ENCODE measurements at regions not wholly inside any gene's neighbourhood (a gene's known extent, or its start where the extent isn't known, plus 50 kb on each side); places are given as distances from the start of the nearest gene placed in this dataset.

- H3K9me3 ChIP-seq (ENCODE audit: control insufficient read depth in 1 of 2, low read length in 2 of 2), result no peaks in the 10 kb centered on the region
- Mint-ChIP-seq H3K4me1 (peaks cover 3 to 9% (median 4%) of the 10 kb centered on the region in 4 donors), H3K36me3 (no peaks in the 10 kb centered on the region), H3K27ac (no peak overlapping the region), H3K9me3 (peaks cover 0 to 2% (median 0%) of the 10 kb centered on the region in 8 donors), H3K27me3 (peaks cover 10 to 15% of the 10 kb centered on the region in 2 donors), H3K4me3 (no peak overlapping the region)
- H3K36me3 ChIP-seq (ENCODE audit: insufficient read depth, low read length), result no peaks in the 10 kb centered on the region
- no peak overlapping the region for H3K4me3 ChIP-seq (ENCODE audit: low read length in 2 of 2)
- intact Hi-C loops (cut with micrococcal nuclease), result loop anchor here (1.0 to 10.0 kb wide), 4 partner anchors 136 to 1948 kb away; no protein-coding TSS in a partner anchor
- H3K27me3 ChIP-seq (ENCODE audit: insufficient read depth, low read length), result no peaks in the 10 kb centered on the region
- H3K27ac ChIP-seq (ENCODE audit: low read depth, low read length), result no peak overlapping the region
- ChIA-PET CTCF (ENCODE audit: partially characterized antibody) (interaction anchor here (0.7 to 4.5 kb wide), 28 partner anchors 8 to 912 kb away, joined by 3 to 37 read pairs (median 4); no protein-coding TSS in a partner anchor), POLR2A (ENCODE audit: partially characterized antibody) (interaction anchor here (1.2 kb wide), 1 partner anchor 163 kb away, joined by 3 read pairs; the partner anchor contains the start of gene SREK1)
- no peaks in the 10 kb centered on the region for H3K4me1 ChIP-seq (ENCODE audit: insufficient read depth, low read length)
- no peak for DNase-seq
Measured at GRCh38 chr5:66306844-66307315, 162.8 kb downstream of the SREK1 start.

DNA sequence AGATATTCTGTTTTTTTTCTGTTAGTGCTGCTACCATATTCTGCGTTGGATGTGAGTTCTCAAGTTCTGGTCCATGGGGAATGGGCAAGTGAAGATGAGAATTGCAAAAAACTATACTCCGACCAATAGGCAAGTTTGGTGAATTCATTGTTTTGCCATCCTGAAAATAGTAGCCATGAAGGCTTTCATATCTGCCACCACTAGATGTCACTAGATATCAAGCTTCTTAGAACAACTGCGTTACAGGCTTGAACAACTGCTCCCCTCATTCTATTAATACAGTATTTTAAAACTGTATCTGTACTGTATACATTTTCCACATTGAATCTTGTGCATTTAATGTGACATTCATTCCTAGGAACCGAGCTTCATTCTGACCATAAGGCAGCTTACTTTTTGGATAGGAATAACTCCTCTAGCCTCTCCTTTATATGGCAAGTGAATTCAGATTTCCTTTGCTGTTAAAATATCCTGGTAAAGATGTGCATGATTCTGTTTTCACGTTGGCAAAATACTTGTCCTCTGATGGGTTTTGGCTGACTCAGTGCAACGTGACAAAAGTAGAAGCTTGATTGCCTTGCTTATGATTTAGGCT lies 163.6 kb downstream of the SREK1 start:
- CTCF ChIA-PET (ENCODE audit: partially characterized antibody), result interaction anchor here (0.6 to 4.5 kb wide), 22 partner anchors 9 to 900 kb away, joined by 3 to 37 read pairs (median 4); no protein-coding TSS in a partner anchor
- no peaks in the 10 kb centered on the region for H3K36me3 ChIP-seq (ENCODE audit: insufficient read depth, low read length)
- no peak overlapping the region for H3K27ac Mint-ChIP-seq
- H3K4me3 Mint-ChIP-seq, result no peak overlapping the region
- H3K4me1 ChIP-seq (ENCODE audit: insufficient read depth, low read length), result no peaks in the 10 kb centered on the region
- no peak overlapping the region for H3K4me3 ChIP-seq (ENCODE audit: low read length in 2 of 2)
- no peaks in the 10 kb centered on the region for H3K9me3 ChIP-seq (ENCODE audit: control insufficient read depth in 1 of 2, low read length in 2 of 2)
- no peaks in the 10 kb centered on the region for H3K27me3 ChIP-seq (ENCODE audit: insufficient read depth, low read length)
- H3K27me3 Mint-ChIP-seq, result peaks cover 6 to 12% of the 10 kb centered on the region in 2 donors
- POLR2A ChIA-PET (ENCODE audit: partially characterized antibody), result no interaction called here
- intact Hi-C loops (cut with micrococcal nuclease), result loop anchor here (1.0 to 10.0 kb wide), 4 partner anchors 137 to 1947 kb away; no protein-coding TSS in a partner anchor
- peaks cover 0 to 3% (median 0%) of the 10 kb centered on the region in 8 donors for H3K9me3 Mint-ChIP-seq
- H3K27ac ChIP-seq (ENCODE audit: low read depth, low read length), result no peak overlapping the region
- peaks cover 3 to 9% (median 4%) of the 10 kb centered on the region in 4 donors for H3K4me1 Mint-ChIP-seq
- H3K36me3 Mint-ChIP-seq, result no peaks in the 10 kb centered on the region
- DNase-seq, result peak in 4 of 5 donors; percentile 38 to 47 (median 41)

DNA sequence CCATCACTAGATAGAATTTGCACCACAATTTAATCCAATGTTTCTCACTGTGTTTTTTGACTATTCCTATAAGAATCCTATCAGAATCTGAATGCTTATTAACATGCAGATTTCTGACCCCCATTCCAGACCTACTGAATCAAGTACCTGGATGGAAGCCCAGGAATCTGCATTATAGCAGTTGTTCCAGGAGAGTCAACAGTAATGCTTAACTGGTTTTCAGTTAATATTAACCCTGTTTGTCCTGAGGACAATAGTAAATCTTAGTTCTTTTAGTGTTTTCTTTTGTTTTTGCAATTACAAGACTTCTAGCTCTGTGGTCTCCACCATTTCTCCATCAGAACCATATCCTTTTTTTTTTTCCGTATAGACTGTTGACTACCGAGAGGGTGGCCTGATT lies 168.2 kb downstream of the SREK1 start:
- Histone ChIP-seq H3K36me3 (ENCODE audit: insufficient read depth, low read length) (no peaks in the 10 kb centered on the region), H3K27me3 (ENCODE audit: insufficient read depth, low read length) (no peaks in the 10 kb centered on the region), H3K27ac (ENCODE audit: low read depth, low read length) (no peak overlapping the region), H3K9me3 (ENCODE audit: control insufficient read depth in 1 of 2, low read length in 2 of 2) (no peaks in the 10 kb centered on the region), H3K4me3 (ENCODE audit: low read length in 2 of 2) (no peak overlapping the region), H3K4me1 (ENCODE audit: insufficient read depth, low read length) (no peaks in the 10 kb centered on the region)
- intact Hi-C loops (cut with micrococcal nuclease), result no loop called here
- Mint-ChIP-seq H3K4me1 (peaks cover 3 to 5% (median 3%) of the 10 kb centered on the region in 4 donors), H3K4me3 (no peak overlapping the region), H3K36me3 (peaks cover 0 to 1% of the 10 kb centered on the region in 2 donors), H3K27ac (no peak overlapping the region), H3K27me3 (peaks cover 4 to 5% of the 10 kb centered on the region in 2 donors), H3K9me3 (peaks cover 10 to 21% (median 18%) of the 10 kb centered on the region in 8 donors)
- DNase-seq, result no peak
- ChIA-PET CTCF (ENCODE audit: partially characterized antibody) (no interaction called here), POLR2A (ENCODE audit: partially characterized antibody) (no interaction called here)

DNA sequence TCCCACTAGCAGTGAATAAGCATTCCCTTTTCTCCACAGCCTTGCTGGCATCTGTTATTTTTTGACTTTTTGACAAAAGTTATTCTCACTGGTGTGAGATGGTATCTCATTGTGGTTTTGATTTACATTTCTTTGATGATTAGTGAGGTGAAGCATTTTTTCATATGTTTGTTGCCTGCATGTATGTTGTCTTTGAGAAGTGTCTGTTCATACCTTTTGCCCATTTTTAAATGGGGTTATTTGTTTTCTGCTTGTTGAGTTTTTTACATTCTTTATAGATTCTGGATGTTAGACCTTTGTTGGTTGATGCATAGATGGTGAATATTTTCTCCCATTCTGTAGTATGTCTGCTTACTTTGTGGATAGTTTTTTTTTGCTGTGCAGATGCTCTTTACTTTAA lies 171.7 kb downstream of the SREK1 start:
- H3K27me3 ChIP-seq (ENCODE audit: insufficient read depth, low read length), result no peaks in the 10 kb centered on the region
- intact Hi-C loops (cut with micrococcal nuclease), result no loop called here
- CTCF ChIA-PET (ENCODE audit: partially characterized antibody), result no interaction called here
- no peak overlapping the region for H3K27ac ChIP-seq (ENCODE audit: low read depth, low read length)
- no peaks in the 10 kb centered on the region for H3K4me1 ChIP-seq (ENCODE audit: insufficient read depth, low read length)
- Mint-ChIP-seq H3K9me3 (peaks cover 10 to 23% (median 18%) of the 10 kb centered on the region in 8 donors), H3K27ac (no peak overlapping the region), H3K4me3 (no peak overlapping the region), H3K27me3 (peaks cover 4 to 23% of the 10 kb centered on the region in 2 donors), H3K4me1 (no peaks in the 10 kb centered on the region), H3K36me3 (peaks cover 0 to 1% of the 10 kb centered on the region in 2 donors)
- DNase-seq, result no peak
- no peak overlapping the region for H3K4me3 ChIP-seq (ENCODE audit: low read length in 2 of 2)
- POLR2A ChIA-PET (ENCODE audit: partially characterized antibody), result no interaction called here
- H3K36me3 ChIP-seq (ENCODE audit: insufficient read depth, low read length), result no peaks in the 10 kb centered on the region
- no peaks in the 10 kb centered on the region for H3K9me3 ChIP-seq (ENCODE audit: control insufficient read depth in 1 of 2, low read length in 2 of 2)

DNA sequence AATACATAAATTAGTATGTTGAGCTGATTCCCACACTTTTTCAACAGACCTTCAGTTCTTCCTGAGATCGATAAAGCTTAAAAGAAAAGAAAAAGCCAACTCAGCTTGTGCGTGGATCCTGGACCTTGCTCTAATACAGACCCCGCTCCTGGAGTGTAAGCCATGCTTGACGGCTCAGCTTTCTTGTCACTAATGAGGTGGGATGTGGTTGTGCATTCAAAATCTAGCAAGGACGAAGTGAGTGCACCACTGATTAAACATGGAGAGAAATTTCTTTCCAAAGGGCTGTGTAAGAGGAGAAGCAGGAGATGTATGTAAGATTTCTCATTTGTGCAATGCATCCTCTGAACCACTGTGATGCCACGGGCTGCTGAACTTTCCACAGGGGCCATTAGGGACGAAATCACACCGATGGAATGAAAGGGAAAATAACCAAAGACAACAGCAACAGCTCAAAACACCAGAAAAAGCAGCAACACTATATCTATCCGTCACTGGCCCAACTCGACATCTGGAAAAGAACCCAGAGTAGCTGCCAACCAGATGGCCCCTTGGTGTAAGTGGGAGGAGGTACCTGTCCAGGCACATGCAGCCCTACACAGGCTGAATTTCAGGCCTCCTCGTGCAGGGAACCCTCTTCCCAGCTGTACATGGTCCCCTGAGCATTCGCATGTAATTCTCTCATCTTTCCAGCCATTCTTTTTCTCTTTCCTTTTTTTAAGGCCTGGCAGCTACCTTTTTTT lies 178.9 kb downstream of the SREK1 start:
- Histone ChIP-seq H3K9me3 (ENCODE audit: control insufficient read depth in 1 of 2, low read length in 2 of 2) (no peaks in the 10 kb centered on the region), H3K27me3 (ENCODE audit: insufficient read depth, low read length) (no peaks in the 10 kb centered on the region), H3K27ac (ENCODE audit: low read depth, low read length) (no peak overlapping the region), H3K4me1 (ENCODE audit: insufficient read depth, low read length) (no peaks in the 10 kb centered on the region), H3K4me3 (ENCODE audit: low read length in 2 of 2) (no peak overlapping the region), H3K36me3 (ENCODE audit: insufficient read depth, low read length) (no peaks in the 10 kb centered on the region)
- CTCF ChIA-PET (ENCODE audit: partially characterized antibody), result interaction anchor here (1.3 to 4.2 kb wide), 3 partner anchors 13 to 17 kb away, joined by 3 to 21 read pairs (median 11); no protein-coding TSS in a partner anchor
- Mint-ChIP-seq H3K9me3 (peaks cover 0 to 3% (median 0%) of the 10 kb centered on the region in 8 donors), H3K4me1 (no peaks in the 10 kb centered on the region), H3K27ac (no peak overlapping the region), H3K27me3 (peaks cover 2 to 24% of the 10 kb centered on the region in 2 donors), H3K36me3 (no peaks in the 10 kb centered on the region), H3K4me3 (no peak overlapping the region)
- POLR2A ChIA-PET (ENCODE audit: partially characterized antibody), result no interaction called here
- intact Hi-C loops (cut with micrococcal nuclease), result no loop called here
- DNase-seq, result no peak

DNA sequence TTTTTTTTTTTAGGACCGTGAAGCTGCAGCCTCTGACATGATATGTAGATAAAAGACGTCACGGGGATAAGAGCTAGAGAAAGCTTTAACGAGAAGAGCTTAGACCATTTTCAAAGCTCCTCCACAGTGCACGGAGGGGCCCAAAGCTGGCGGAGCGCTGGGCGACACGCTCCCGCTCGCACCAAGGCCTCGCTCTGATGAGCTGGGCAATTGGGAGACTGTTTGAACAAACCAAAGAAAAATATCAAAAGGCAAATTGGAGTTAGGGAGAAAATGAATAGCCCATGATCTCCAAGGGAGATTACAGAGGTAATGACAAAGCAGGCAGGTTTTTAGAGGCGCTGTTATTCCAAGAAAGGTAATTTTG lies 179.4 kb downstream of the SREK1 start:
- H3K4me1 ChIP-seq (ENCODE audit: insufficient read depth, low read length), result no peaks in the 10 kb centered on the region
- Mint-ChIP-seq H3K36me3 (no peaks in the 10 kb centered on the region), H3K27ac (no peak overlapping the region), H3K9me3 (no peaks in the 10 kb centered on the region), H3K4me1 (no peaks in the 10 kb centered on the region), H3K4me3 (no peak overlapping the region), H3K27me3 (peaks cover 2 to 21% of the 10 kb centered on the region in 2 donors)
- no peaks in the 10 kb centered on the region for H3K9me3 ChIP-seq (ENCODE audit: control insufficient read depth in 1 of 2, low read length in 2 of 2)
- H3K36me3 ChIP-seq (ENCODE audit: insufficient read depth, low read length), result no peaks in the 10 kb centered on the region
- DNase-seq, result no peak
- H3K4me3 ChIP-seq (ENCODE audit: low read length in 2 of 2), result no peak overlapping the region
- intact Hi-C loops (cut with micrococcal nuclease), result no loop called here
- H3K27me3 ChIP-seq (ENCODE audit: insufficient read depth, low read length), result no peaks in the 10 kb centered on the region
- ChIA-PET POLR2A (ENCODE audit: partially characterized antibody) (no interaction called here), CTCF (ENCODE audit: partially characterized antibody) (interaction anchor here (1.3 to 4.2 kb wide), 3 partner anchors 14 to 18 kb away, joined by 3 to 21 read pairs (median 11); no protein-coding TSS in a partner anchor)
- H3K27ac ChIP-seq (ENCODE audit: low read depth, low read length), result no peak overlapping the region

DNA sequence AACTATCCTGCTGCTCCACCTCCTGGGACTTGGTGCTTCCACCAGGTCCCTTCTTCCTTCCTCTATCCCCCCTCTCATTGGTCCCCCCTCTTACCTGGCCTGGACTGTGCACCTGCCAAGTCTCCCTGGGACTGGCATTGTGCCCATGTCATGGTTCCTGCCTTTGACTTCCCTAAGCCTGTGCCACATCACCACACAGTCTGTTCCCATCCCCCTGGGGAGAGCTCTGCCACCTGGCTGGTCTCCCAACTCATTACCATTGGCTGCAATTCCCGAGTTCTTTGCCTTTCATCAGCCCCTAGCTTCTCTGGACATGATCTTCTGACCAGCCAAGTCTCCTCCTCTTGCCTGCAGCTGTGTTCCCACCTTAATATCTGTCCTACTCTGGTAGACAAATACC lies 180.3 kb downstream of the SREK1 start:
- Mint-ChIP-seq H3K4me3 (no peak overlapping the region), H3K27ac (no peak overlapping the region), H3K9me3 (no peaks in the 10 kb centered on the region), H3K27me3 (peaks cover 2 to 14% of the 10 kb centered on the region in 2 donors), H3K4me1 (no peaks in the 10 kb centered on the region), H3K36me3 (no peaks in the 10 kb centered on the region)
- DNase-seq, result no peak
- ChIA-PET CTCF (ENCODE audit: partially characterized antibody) (interaction anchor here (2.8 to 4.2 kb wide), 2 partner anchors 16 to 18 kb away, joined by 11 to 21 read pairs; no protein-coding TSS in a partner anchor), POLR2A (ENCODE audit: partially characterized antibody) (no interaction called here)
- intact Hi-C loops (cut with micrococcal nuclease), result no loop called here
- Histone ChIP-seq H3K27me3 (ENCODE audit: insufficient read depth, low read length) (no peaks in the 10 kb centered on the region), H3K4me3 (ENCODE audit: low read length in 2 of 2) (no peak overlapping the region), H3K9me3 (ENCODE audit: control insufficient read depth in 1 of 2, low read length in 2 of 2) (no peaks in the 10 kb centered on the region), H3K27ac (ENCODE audit: low read depth, low read length) (no peak overlapping the region), H3K36me3 (ENCODE audit: insufficient read depth, low read length) (no peaks in the 10 kb centered on the region), H3K4me1 (ENCODE audit: insufficient read depth, low read length) (no peaks in the 10 kb centered on the region)

Measured in CD4-positive, alpha-beta memory T cell (primary cell).